ENCODE measurements at regions not wholly inside any gene's neighbourhood (a gene's known extent, or its start where the extent isn't known, plus 50 kb on each side); places are given as distances from the start of the nearest gene placed in this dataset.
"Not testable (repeated sequence)": the region's sequence is repeated elsewhere in the genome, so short reads cannot be mapped to it uniquely, and the experiment has no call there.

DNA sequence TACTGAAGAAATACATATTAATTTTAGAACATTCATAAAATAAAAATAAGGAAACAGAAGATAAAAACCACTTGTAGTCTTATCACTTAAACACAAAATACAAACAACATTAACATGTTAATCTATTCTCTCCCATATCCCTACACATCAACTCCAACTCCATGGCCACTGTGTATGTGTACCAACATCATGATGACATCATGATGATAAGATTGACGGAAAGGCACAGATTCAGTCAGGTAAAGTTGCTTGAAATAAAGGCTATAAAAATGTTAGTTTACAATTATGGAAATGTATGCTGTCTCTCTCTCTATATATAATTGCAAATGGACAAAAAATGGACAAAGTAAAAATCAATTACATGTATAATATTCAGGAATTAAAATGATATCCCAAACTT, 388.5 kb upstream of the UBE2E3 start:
- DNase-seq = no peak

DNA sequence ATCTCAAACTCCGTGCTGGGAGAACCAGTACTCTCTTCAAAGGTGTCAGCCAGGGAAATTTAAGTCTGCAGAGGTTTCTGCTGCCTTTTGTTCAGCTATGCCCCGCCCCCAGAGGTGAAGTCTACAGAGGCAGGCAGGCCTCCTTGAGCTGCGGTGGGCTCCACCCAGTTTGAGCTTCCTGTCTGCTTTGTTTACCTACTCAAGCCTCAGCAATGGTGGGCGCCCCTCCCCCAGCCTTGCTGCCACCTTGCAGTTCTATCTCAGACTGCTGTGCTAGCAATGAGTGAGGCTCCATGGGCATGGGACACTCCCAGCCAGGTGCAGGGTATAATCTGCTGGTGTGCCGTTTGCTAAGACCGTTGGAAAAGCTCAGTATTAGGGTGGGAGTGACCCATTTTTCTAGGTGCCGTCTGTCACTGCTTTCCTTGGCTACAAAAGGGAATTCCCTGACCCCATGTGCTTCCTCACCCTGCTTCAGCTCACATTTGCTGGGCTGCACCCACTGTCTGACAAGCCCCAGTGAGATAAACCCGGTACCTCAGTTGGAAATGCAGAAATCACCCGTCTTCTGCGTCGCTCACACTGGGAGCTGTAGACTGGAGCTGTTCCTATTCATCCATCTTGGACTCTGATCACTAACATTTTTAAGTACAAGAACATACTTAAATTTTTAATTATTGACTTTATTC, 389.2 kb upstream of the UBE2E3 start:
- DNase-seq = not testable (repeated sequence)

GRCh38 chr2:180583441-180584140, 396.8 kb upstream of the UBE2E3 start:
- no peak for DNase-seq

GRCh38 chr2:180579388-180579787, 401.0 kb upstream of the UBE2E3 start:
- DNase-seq = no peak

- no peak for DNase-seq
These were observed 402.0 kb upstream of the UBE2E3 start for GRCh38 chr2:180578441-180578840.

DNA sequence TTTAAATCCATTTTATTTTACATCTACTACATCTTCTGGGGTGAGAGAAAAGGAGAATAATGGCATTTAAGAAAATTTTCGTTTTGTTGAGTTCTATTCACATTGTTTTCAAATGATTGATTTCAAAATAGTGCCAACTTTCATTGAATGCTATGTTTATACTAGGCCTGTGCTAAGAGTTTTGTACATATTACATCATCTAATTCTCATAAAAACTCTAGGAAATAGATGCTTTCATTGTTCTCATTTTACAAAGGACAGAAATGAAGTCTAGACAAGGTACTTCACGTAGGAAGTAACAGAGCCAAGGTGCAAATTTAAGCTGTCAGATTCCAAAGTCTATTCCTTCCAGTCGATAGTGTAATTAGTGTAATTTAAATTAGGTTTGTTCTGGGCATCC, 402.8 kb upstream of the UBE2E3 start:
- no peak for DNase-seq

DNA sequence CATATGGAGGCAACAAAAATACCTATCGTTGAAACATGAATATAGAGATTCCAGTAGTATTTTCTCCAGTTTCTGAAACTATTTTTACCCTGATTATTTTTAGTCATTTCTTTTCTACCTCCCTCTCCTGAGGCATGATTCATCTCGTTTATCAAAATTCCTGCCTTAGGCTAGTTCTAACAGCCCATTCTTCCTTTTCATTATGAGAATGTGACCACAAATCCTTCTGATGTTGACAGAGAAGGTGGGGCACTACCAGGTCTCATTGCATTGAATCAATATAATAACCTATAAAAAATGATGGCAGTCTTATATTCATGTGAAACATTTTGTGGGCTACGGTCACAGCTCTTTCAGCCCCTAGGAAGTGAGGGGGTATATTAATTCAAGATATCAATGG, 406.5 kb upstream of the UBE2E3 start:
- no peak for DNase-seq

- DNase-seq = no peak
These were observed 408.1 kb upstream of the UBE2E3 start for GRCh38 chr2:180572346-180572745.

DNA sequence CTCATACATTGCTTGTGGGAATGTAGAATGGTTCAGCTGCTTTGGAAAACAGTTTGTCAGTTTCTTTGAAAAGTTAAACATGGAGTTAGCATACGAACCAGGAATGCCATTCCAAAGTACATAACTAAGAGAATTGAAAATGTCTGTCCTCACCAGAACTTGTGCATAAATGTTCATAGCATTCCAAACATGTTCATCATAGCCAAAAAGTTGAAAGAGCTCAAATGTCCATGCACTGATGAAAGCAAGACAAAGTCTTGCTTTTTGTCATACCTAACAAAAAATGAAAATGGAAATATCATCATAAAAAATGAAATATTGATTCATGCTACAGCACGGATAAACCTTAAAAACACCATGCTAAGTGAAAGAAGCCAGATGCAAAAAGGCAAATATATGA, 408.8 kb upstream of the UBE2E3 start:
- no peak for DNase-seq

DNA sequence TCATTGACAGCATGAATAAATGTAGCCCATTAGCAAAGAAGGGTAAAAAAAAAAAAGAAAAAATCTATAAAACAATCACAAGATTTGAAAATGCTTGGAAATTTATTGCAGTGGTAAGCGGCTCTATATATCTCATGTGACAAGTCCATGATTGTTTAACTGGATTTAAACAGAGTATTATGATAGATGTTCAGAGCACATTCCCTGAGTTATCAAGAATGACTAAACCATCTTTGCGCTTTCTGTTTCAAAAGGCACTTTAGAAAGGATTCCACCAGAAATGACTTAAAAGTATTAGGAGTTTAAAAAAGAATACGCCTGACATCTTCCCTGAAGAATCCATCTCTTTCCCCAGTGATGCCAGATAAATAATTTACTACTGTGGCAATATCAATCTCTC, 409.5 kb upstream of the UBE2E3 start:
- DNase-seq = no peak

DNA sequence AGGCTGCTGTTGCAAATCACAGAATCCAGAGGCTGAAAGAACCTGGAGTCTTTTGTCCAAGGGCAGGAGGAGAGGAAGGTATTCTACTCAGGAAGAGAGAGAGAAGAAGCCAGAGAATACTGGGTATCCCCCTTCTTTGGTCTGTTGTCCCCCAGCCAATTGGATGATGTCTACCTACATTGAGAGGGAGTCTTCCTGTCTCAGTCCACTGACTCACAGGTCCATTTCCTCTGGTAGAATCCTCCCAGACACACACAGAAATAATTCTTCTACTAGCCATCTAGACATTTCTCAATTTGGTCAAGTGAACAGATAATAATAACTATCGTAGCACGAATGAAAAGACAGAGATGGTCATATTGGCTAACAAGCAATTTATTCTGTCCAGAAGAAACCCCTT, 416.4 kb upstream of the UBE2E3 start:
- no peak for DNase-seq

DNA sequence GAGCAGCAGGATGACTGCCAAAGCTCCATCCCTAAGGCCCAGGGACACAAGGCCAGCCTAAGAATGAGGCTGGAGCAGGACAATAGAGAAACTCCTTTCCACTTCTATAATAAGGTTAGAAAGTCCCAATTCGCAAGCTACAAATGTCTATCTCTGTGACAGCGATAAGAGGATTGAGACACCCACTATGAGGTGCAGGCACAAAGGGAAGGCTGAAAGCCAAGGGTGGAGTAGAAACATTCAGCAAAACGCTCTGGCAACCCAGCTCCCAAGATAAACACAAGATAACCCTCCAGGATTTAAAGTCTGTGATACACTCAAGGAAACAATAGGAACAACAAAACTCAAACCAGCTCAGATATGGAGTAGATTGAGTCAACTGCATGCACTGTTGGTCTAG, 418.0 kb upstream of the UBE2E3 start:
- no peak for DNase-seq

DNA sequence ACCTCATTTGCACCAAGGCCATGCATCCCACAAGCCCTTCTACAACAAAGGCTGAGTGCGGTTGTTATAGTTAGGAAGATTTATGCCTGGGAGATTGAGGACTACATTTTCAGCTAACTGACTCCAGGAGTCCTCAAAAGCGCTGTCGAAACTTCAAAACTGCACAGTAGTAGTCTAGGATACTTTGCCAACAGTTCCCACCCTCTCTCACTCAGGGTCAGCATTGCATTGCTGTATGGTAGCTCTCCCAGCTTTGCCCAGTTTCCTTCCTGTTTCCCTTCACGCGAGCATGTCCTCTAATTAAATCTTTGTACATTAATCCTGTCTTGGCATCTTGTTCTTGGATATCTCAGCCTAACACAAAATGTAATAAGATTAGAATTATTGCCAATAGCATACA, 420.6 kb upstream of the UBE2E3 start:
- DNase-seq = no peak

GRCh38 chr2:180559038-180559437, 421.4 kb upstream of the UBE2E3 start:
- DNase-seq = no peak

- DNase-seq = no peak
These were observed 424.9 kb upstream of the UBE2E3 start for GRCh38 chr2:180555391-180555965.

GRCh38 chr2:180554330-180554729, 426.1 kb upstream of the UBE2E3 start:
- no peak for DNase-seq

DNA sequence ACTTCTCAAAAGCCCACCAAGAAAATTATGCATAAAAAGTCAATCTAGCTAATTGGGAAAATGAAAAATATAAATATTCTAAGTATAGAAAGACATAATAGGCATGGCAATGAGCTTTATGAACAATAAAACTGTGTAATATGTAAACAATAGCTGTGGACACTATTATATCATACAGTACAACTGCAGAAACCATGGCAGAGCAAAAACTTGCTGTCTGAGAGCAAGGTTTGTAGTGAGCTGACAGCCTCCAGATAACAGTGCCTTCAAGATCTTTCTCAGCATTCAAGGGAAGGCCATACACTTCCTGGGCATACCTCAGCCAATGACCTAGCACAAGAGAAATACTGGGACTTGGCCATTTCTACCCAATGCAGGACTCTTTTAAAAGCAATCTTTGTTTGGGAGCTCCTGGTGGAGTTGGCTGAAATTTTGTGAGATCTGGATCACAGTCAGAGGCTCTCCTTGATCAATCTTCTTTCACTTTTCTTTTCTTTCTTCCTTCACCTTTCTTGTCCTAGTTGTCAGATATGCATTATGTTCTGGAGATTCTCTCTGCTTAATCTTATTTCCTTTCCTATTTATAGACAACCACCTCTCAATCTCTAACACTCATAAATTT, 427.2 kb upstream of the UBE2E3 start:
- no peak for DNase-seq

- no peak for DNase-seq
These were observed 437.9 kb upstream of the UBE2E3 start for GRCh38 chr2:180542511-180542910.

GRCh38 chr2:180540761-180541160, 439.6 kb upstream of the UBE2E3 start:
- DNase-seq = no peak

- no peak for DNase-seq
These were observed 440.9 kb upstream of the UBE2E3 start for GRCh38 chr2:180539541-180539940.

DNA sequence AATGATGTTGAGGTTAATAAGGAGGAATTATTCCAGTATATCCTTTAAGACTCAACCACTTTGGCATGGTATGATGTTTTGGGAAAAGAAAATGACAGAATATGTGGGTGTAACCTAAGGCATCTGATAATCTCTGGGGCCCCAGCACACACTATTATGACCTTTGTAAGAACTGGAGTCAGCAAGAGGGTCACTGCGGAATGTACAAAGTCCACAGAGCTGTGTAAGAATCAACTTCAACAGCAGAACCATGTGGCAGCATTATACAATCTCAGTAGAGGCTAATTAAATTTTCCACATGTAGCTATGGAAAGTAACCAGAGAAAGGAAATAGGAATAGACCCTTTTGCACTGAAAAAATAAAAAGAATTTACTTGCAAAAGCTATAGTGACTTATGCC, 445.1 kb upstream of the UBE2E3 start:
- no peak for DNase-seq

DNA sequence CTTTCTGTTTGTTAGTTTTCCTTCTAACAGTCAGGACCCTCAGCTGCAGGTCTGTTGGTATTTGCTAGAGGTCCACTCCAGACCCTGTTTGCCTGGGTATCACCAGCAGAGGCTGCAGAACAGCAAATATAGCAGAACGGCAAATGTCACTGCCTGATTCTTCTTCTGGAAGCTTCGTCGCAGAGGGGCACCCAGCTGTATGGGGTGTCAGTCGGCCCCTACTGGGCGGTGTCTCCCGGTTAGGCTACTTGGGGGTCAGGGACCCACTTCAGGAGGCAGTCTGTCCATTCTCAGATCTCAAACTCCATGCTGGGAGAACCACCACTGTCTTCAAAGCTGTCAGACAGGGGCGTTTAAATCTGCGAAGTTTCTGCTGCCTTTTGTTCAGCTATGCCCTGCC, 448.6 kb upstream of the UBE2E3 start:
- not testable (repeated sequence) for DNase-seq

DNA sequence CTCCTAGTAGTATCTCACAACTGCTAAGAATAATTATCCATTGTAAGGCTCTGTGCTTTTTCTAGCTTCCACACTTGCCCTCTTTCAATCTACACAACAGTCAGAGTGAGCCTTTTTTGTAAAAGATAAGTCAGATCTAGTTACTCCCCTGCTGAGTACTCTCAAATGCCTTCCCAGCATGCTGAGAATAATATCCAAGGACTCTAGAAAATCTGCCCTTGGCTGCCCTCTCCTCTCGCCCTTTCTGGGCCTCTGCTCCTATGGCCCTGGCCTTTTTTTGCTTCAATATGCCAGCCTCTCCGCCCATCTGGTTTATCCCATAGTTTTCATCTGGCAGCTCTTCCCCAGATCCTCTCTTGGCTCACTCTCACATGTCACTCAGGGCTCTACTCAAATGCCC, 455.9 kb upstream of the UBE2E3 start:
- DNase-seq = no peak

All from NCI-H2029 treated with DMSO at 0.1 percent for 48 hours (cell line).